ENCODE measurements at regions not wholly inside any gene's neighbourhood (a gene's known extent, or its start where the extent isn't known, plus 50 kb on each side); places are given as distances from the start of the nearest gene placed in this dataset.

DNA sequence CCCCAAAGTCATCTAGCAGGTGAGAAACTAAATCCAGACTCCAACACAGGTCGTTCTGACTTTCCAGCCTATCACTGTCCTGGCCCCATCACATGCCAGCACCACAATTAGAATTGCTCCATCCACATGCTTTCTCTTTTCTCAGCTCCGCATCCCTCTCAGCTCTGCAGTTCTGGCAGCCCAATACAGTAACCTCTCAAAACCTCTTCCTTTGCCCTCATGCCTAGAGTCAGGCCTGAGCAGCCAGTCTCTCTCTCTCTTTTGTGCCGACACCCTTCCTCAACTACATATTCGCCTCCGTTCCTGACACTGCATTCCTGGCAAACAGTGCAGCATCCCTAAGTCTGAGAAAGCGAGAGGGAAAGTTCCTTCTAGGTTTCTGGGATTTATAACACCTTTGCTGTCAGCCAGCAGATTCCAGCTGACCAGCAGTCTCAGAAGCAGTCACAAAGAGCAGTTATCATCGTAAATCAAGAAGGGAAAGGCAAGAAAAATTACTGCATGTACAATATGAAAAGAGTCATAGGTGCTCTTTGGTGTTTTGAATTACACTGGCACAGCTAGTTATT, 258.0 kb downstream of the FAT3 start:
- intact Hi-C loops (cut with DNase I; ENCODE audit: low total_unique reads) (loop anchor here (5.0 kb wide), 1 partner anchor 185 kb away; no protein-coding TSS in a partner anchor), in situ Hi-C loops (cut with MboI; ENCODE audit: low pct_ligation_motif_present in 1 of 4, low pct_unique_long_range_greater_than_20kb in 1 of 4, low sequenced_read_pairs in 3 of 4) (no loop called here)
- Histone ChIP-seq H3K27me3 (no peaks in the 10 kb centered on the region), H3K4me1 (no peaks in the 10 kb centered on the region), H3K27ac (no peak overlapping the region), H3K9me3 (no peaks in the 10 kb centered on the region), H3K4me3 (no peak overlapping the region), H3K36me3 (no peaks in the 10 kb centered on the region)
- WGBS, 2 donors (ENCODE audit: low coverage in 1 of 2), result 50 to 66% methylated on average over 2 to 7 of the region's 7 CpGs
- TF ChIP-seq POLR2AphosphoS5 (IDR thresholded peaks at IDR 0.05) (no peak), POLR2A (IDR thresholded peaks at IDR 0.05) (no peak), EP300 (IDR thresholded peaks at IDR 0.05; ENCODE audit: low read depth) (no peak)
- TF ChIP-seq, protein P1, sequence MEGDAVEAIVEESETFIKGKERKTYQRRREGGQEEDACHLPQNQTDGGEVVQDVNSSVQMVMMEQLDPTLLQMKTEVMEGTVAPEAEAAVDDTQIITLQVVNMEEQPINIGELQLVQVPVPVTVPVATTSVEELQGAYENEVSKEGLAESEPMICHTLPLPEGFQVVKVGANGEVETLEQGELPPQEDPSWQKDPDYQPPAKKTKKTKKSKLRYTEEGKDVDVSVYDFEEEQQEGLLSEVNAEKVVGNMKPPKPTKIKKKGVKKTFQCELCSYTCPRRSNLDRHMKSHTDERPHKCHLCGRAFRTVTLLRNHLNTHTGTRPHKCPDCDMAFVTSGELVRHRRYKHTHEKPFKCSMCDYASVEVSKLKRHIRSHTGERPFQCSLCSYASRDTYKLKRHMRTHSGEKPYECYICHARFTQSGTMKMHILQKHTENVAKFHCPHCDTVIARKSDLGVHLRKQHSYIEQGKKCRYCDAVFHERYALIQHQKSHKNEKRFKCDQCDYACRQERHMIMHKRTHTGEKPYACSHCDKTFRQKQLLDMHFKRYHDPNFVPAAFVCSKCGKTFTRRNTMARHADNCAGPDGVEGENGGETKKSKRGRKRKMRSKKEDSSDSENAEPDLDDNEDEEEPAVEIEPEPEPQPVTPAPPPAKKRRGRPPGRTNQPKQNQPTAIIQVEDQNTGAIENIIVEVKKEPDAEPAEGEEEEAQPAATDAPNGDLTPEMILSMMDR (IDR thresholded peaks at IDR 0.05), result no peak
- no peak for DNase-seq

DNA sequence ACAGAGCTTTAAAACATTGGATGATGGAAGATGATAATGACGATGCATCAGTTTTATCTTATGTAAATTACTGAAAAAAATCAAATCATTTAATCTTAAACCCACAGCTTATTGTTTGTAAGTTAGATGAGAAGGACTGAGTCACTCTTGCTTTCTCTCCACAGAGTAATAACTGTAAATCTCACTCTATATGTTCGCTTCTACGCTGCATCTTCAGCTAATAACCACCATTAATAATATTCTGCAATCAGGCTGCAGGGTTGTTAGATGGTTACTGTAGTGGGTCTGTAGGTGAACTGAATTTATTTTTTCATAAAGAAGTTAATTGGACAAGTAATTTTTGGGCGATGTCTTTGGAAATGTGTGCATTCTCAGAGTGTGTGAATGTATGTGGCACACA, 260.0 kb downstream of the FAT3 start:
- 89 to 90% methylated on average over 3 to 4 of the region's 4 CpGs for WGBS, 2 donors (ENCODE audit: low coverage in 1 of 2)
- no peaks in the 10 kb centered on the region for H3K4me1 ChIP-seq
- no peak for TF ChIP-seq POLR2A (IDR thresholded peaks at IDR 0.05)
- TF ChIP-seq EP300 (IDR thresholded peaks at IDR 0.05; ENCODE audit: low read depth), result no peak
- TF ChIP-seq POLR2AphosphoS5 (IDR thresholded peaks at IDR 0.05), result no peak
- TF ChIP-seq, protein P1 (IDR thresholded peaks at IDR 0.05), result no peak
- H3K9me3 ChIP-seq, result no peaks in the 10 kb centered on the region
- intact Hi-C loops (cut with DNase I; ENCODE audit: low total_unique reads) (loop anchor here (5.0 kb wide), 1 partner anchor 187 kb away; no protein-coding TSS in a partner anchor), in situ Hi-C loops (cut with MboI; ENCODE audit: low pct_ligation_motif_present in 1 of 4, low pct_unique_long_range_greater_than_20kb in 1 of 4, low sequenced_read_pairs in 3 of 4) (no loop called here)
- no peaks in the 10 kb centered on the region for H3K27me3 ChIP-seq
- no peak overlapping the region for H3K4me3 ChIP-seq
- no peaks in the 10 kb centered on the region for H3K36me3 ChIP-seq
- no peak for DNase-seq
- H3K27ac ChIP-seq, result no peak overlapping the region

DNA sequence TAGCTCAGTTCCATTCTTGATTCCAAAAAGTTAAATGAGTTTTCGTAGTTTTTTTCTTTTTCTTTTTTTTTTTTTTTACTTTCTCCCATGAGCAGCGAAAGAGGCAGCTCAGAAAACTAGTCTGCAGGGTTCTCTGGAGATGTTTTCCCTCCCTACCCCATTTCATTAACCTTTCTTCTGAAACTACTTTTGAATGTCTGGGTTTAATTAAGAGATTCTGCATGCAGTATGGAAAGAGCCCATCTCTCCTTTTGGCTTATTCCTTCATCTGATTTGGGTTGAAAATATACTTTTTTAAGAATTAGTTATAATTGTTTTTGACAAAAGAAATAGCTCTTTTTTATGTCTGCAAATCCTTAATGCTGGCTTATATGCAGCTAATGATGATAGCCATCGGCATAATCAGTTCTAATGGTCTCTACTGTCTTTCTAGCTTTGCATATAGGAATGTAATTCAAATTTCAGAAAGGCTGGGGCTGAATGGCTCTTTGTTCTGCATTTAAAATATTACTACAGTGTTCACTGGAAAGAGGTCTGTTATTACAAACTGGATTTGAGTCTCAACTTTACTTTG, 265.3 kb downstream of the FAT3 start:
- no peak for DNase-seq
- 69 to 78% methylated on average over 3 of the region's 3 CpGs for WGBS, 2 donors (ENCODE audit: low coverage in 1 of 2)
- intact Hi-C loops (cut with DNase I; ENCODE audit: low total_unique reads), result no loop called here
- H3K9me3 ChIP-seq, result no peaks in the 10 kb centered on the region
- TF ChIP-seq POLR2A (IDR thresholded peaks at IDR 0.05) (no peak), EP300 (IDR thresholded peaks at IDR 0.05; ENCODE audit: low read depth) (no peak), POLR2AphosphoS5 (IDR thresholded peaks at IDR 0.05) (no peak)
- TF ChIP-seq, protein P1 (IDR thresholded peaks at IDR 0.05), result no peak
- H3K27me3 ChIP-seq, result no peaks in the 10 kb centered on the region
- H3K4me3 ChIP-seq, result no peak overlapping the region
- H3K4me1 ChIP-seq, result no peaks in the 10 kb centered on the region
- H3K36me3 ChIP-seq, result no peaks in the 10 kb centered on the region
- in situ Hi-C loops (cut with MboI; ENCODE audit: low pct_ligation_motif_present in 1 of 4, low pct_unique_long_range_greater_than_20kb in 1 of 4, low sequenced_read_pairs in 3 of 4), result no loop called here
- H3K27ac ChIP-seq, result no peak overlapping the region

DNA sequence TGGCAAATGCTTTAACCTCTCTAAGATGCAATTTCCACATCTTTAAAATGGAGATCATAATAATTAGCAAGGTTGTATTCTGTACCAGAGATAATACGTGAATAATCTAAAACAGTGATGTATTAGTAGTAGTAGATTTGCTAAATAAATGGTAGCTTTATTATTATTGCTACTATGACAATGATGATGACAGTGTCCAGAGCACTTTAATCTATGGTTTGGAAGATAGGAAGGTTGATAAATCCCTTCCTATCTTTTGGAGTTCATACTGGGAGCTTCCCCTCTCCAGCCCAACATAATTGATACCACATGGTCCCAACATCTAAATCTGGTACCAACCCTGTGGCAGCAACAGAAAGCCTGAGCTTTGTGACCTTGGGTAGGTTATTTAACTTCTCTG, 267.8 kb downstream of the FAT3 start:
- no peak for TF ChIP-seq POLR2A (IDR thresholded peaks at IDR 0.05)
- Histone ChIP-seq H3K36me3 (no peaks in the 10 kb centered on the region), H3K9me3 (no peaks in the 10 kb centered on the region), H3K4me1 (no peaks in the 10 kb centered on the region), H3K27ac (no peak overlapping the region), H3K27me3 (no peaks in the 10 kb centered on the region), H3K4me3 (no peak overlapping the region)
- intact Hi-C loops (cut with DNase I; ENCODE audit: low total_unique reads), result no loop called here
- in situ Hi-C loops (cut with MboI; ENCODE audit: low pct_ligation_motif_present in 1 of 4, low pct_unique_long_range_greater_than_20kb in 1 of 4, low sequenced_read_pairs in 3 of 4), result no loop called here
- DNase-seq, result no peak
- 83 to 88% methylated on average over 1 of the region's 1 CpG for WGBS, 2 donors (ENCODE audit: low coverage in 1 of 2)

Data from transverse colon (tissue), 4 donors.